Dendritic cell treated with granulocyte-macrophage colony-stimulating factor and Interleukin-4, amounts not matched to agents 40 ng/mL and 50 ng/mL, for 4 days (primary cell): ENCODE measurements at regions not wholly inside any gene's neighbourhood (a gene's known extent, or its start where the extent isn't known, plus 50 kb on each side); places are given as distances from the start of the nearest gene placed in this dataset.
"Not testable (repeated sequence)": the region's sequence is repeated elsewhere in the genome, so short reads cannot be mapped to it uniquely, and the experiment has no call there.

Experiments used
- H3K27ac Mint-ChIP-seq: one replicate; pipeline ENCODE4 v1.8.0; 2022; ENCODE audit warnings: mild to moderate bottlenecking, mixed read lengths
- H3K27me3 Mint-ChIP-seq: one replicate; pipeline ENCODE4 v1.8.0; 2022; ENCODE audit warnings: mild to moderate bottlenecking, mixed read lengths
- H3K36me3 Mint-ChIP-seq: one replicate; pipeline ENCODE4 v1.8.0; 2022; ENCODE audit warnings: low read depth, mixed read lengths
- H3K4me1 Mint-ChIP-seq: one replicate; pipeline ENCODE4 v1.8.0; 2022; ENCODE audit warnings: low read depth, mixed read lengths
- H3K4me3 Mint-ChIP-seq: one replicate; pipeline ENCODE4 v1.8.0; 2022; ENCODE audit warnings: mild to moderate bottlenecking, moderate library complexity, mixed read lengths
- H3K9me3 Mint-ChIP-seq: one replicate; pipeline ENCODE4 v1.8.0; 2022; ENCODE audit warnings: mixed read lengths
- intact Hi-C: fragments of 100-400 bp; cut with micrococcal nuclease; formaldehyde crosslinking; loops from one replicate; pipeline ENCODE4 v1.15.0; 2022

DNA sequence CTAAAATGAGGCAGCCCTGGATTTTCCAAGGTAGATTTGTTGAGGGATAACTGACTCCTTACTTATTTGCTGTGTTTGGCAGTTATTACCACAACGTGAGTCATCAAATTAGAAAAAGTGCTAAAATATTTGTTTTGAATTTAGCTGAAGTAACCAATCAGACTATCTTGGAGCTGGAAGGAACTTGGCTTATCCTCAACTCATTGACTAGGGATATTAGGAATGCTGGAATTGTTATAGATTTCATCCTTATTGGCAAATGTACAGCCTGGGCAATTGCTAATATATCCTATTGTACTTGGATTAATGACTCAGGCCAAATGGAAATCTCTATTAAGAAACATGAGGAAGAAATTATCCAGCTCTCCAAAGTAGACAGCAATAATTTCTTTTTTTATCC lies 1189.0 kb upstream of the LRRN3 start:
- Mint-ChIP-seq H3K4me1 (no peaks in the 10 kb centered on the region), H3K9me3 (peaks cover 8% of the 10 kb centered on the region), H3K36me3 (no peaks in the 10 kb centered on the region), H3K4me3 (no peak overlapping the region), H3K27ac (no peak overlapping the region), H3K27me3 (no peaks in the 10 kb centered on the region)
- intact Hi-C loops: no loop called here

DNA sequence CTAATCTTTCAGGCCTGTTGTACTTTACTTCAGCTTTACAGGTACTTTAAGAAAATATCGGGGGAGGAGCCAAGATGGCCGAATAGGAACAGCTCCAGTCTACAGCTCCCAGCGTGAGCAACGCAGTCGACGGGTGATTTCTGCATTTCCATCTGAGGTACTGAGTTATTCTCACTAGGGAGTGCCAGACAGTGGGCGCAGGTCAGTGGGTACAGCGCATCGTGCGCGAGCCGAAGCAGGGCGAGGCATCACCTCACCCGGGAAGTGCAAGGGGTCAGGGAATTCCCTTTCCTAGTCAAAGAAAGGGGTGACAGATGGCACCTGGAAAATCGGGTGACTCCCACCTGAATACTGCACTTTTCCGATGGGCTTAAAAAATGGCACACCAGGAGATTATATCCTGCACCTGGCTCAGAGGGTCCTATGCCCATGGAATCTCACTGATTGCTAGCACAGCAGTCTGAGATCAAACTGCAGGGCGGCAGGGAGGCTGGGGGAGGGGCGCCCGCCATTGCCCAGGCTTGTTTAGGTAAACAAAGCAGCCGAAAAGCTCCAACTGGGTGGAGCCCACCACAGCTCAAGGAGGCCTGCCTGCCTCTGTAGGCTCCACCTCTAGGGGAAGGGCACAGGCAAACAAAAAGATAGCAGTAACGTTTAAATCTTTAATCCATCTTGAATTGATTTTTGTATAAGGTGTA lies 1185.4 kb upstream of the LRRN3 start:
- H3K36me3 Mint-ChIP-seq, H3K27me3 Mint-ChIP-seq, H3K4me3 Mint-ChIP-seq, H3K4me1 Mint-ChIP-seq, H3K27ac Mint-ChIP-seq, intact Hi-C loops: not testable (repeated sequence)
- H3K9me3 Mint-ChIP-seq: peaks cover 25% of the 10 kb centered on the region

DNA sequence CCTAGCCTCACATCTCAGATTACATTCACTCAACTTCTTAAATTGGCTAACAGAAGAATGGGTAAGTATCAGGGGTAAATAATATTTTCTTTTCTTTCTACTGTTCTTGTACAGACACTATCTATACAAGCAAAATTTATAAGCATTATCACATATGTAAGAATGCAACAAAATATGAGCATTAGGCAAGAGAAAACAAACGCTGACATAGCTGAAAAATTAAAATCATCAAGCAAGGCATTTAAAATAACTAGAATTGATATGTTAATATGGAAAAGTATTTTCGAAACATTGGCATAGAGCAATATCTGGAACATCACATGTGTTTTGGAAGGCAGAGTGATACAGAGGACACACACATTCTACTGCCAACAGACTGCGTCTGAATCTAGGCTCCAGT lies 1175.3 kb upstream of the LRRN3 start:
- H3K4me3 Mint-ChIP-seq: no peak overlapping the region
- intact Hi-C loops: no loop called here
- no peak overlapping the region for H3K27ac Mint-ChIP-seq
- no peaks in the 10 kb centered on the region for H3K27me3 Mint-ChIP-seq
- peaks cover 23% of the 10 kb centered on the region for H3K9me3 Mint-ChIP-seq
- no peaks in the 10 kb centered on the region for H3K4me1 Mint-ChIP-seq
- H3K36me3 Mint-ChIP-seq: no peaks in the 10 kb centered on the region

DNA sequence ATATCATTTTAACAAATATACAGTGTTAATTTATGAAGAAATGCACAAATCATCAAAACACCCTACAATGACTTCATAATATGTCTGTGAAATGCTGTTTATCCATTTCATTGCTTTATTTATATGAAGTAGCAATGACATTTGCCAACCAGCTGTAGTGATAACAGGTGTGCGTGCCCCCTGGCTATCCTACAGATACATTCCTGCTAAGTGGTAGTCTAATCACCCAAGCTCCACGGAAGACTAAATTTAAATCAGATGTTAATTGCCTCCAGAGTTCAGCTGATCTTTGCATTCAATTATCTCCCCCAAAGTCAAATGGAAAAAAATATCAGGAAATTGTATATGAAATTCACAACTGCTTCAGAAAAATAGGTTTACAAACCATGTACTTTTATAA lies 1164.2 kb upstream of the LRRN3 start:
- no peaks in the 10 kb centered on the region for H3K36me3 Mint-ChIP-seq
- intact Hi-C loops: no loop called here
- H3K4me3 Mint-ChIP-seq: no peak overlapping the region
- H3K27ac Mint-ChIP-seq: no peak overlapping the region
- H3K9me3 Mint-ChIP-seq: peaks cover 60% of the 10 kb centered on the region
- no peaks in the 10 kb centered on the region for H3K4me1 Mint-ChIP-seq
- no peaks in the 10 kb centered on the region for H3K27me3 Mint-ChIP-seq

DNA sequence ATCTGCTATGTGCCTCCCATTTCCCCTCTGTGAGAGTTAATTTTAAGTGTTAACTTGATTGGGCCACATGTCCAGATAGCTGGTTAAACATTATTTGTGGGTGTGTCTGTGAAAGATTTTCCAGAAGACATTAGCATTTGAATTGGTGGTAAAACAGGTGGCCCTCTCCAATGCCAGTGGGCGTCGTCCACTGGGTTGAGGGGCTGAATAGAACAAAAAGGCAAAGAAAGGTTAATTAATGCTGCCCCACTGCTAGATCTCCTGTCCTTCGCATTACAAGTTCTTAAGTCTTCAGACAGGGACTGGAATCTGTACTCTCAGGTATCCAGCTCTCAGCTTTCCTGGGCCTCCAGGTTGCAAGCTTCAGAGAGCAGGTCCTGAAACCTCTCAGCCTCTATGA lies 1160.9 kb upstream of the LRRN3 start:
- H3K4me1 Mint-ChIP-seq: no peaks in the 10 kb centered on the region
- H3K27me3 Mint-ChIP-seq: no peaks in the 10 kb centered on the region
- intact Hi-C loops: no loop called here
- H3K36me3 Mint-ChIP-seq: no peaks in the 10 kb centered on the region
- H3K4me3 Mint-ChIP-seq: no peak overlapping the region
- peaks cover 27% of the 10 kb centered on the region for H3K9me3 Mint-ChIP-seq
- H3K27ac Mint-ChIP-seq: no peak overlapping the region

DNA sequence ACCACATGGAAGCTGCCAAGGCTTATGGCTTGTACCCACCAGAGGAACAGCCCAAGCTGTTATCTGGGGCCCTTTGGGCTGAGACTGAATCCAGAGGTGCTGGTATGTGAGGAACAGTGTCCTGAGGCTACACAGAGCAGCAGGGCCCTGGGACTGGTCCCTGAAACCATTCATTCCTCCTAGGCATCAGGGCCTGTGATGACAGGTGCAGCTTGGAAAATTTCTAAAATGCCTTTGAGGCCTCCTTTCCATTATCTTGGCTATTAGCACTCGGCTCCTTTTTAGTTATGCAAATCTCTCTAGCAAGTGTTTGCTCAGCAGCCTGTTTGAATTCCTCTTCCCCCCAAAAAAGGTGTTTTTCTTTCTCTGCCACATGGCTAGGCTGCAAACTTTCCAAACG lies 1151.7 kb upstream of the LRRN3 start:
- no peaks in the 10 kb centered on the region for H3K36me3 Mint-ChIP-seq
- H3K27me3 Mint-ChIP-seq: no peaks in the 10 kb centered on the region
- H3K4me1 Mint-ChIP-seq: no peaks in the 10 kb centered on the region
- H3K9me3 Mint-ChIP-seq: peaks cover 43% of the 10 kb centered on the region
- no peak overlapping the region for H3K4me3 Mint-ChIP-seq
- intact Hi-C loops: no loop called here
- H3K27ac Mint-ChIP-seq: no peak overlapping the region

DNA sequence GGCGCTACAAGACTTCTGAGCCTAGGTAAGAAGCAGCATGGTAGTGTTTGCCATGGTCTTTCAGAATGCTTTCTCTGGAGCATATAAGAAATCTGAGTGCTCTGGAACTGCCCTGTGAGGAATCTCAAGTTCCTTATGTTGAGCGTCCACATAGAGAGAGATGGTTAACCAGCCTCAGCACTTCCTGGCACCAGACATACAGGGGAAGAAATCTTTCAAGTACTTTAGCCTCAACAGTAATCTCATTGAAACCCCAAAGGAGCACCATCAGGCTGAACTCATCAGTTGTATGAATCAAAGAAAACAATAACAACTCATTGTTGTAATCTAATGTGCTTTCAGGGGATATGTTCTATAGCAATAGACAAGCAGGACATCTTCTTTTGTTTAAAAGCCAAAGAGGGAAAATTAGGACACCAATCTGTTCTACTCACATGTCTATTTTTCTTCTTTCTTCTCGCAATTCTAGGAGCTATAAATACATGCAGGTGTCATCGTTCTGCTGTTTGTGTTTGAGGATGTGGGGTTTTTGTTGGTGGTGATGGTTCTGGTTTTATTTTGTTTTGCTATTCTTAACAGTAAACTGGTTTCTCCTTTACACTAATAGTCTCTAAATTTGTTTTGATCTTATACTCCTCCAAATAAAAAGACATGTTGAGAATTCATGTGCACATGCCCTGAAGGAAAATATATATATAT lies 1145.0 kb upstream of the LRRN3 start:
- Mint-ChIP-seq H3K27me3 (no peaks in the 10 kb centered on the region), H3K9me3 (peaks cover 20% of the 10 kb centered on the region), H3K4me1 (no peaks in the 10 kb centered on the region), H3K27ac (no peak overlapping the region), H3K36me3 (no peaks in the 10 kb centered on the region), H3K4me3 (no peak overlapping the region)
- intact Hi-C loops: no loop called here

DNA sequence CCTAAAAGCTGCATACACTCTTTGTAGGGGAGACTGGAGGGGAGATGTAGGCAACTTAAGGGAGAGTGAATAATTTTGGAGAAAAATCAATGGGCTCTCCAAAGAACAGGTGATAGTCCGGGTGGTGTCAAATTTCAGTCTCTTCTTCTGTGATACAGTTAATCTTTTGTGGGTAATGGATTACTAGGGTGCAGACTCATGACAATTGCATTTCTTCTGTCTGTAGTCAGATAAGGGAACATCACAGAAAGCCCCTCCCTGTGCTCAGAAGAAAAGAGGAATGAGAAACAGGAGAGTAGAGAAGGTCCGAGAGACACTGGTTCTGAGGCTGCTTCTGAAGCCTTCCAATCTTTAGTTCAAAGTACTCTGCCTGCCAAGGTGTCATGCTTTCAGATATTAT lies 1140.7 kb upstream of the LRRN3 start:
- no peaks in the 10 kb centered on the region for H3K36me3 Mint-ChIP-seq
- H3K4me3 Mint-ChIP-seq: no peak overlapping the region
- H3K27me3 Mint-ChIP-seq: no peaks in the 10 kb centered on the region
- H3K9me3 Mint-ChIP-seq: peaks cover 34% of the 10 kb centered on the region
- no peak overlapping the region for H3K27ac Mint-ChIP-seq
- no peaks in the 10 kb centered on the region for H3K4me1 Mint-ChIP-seq
- intact Hi-C loops: no loop called here

DNA sequence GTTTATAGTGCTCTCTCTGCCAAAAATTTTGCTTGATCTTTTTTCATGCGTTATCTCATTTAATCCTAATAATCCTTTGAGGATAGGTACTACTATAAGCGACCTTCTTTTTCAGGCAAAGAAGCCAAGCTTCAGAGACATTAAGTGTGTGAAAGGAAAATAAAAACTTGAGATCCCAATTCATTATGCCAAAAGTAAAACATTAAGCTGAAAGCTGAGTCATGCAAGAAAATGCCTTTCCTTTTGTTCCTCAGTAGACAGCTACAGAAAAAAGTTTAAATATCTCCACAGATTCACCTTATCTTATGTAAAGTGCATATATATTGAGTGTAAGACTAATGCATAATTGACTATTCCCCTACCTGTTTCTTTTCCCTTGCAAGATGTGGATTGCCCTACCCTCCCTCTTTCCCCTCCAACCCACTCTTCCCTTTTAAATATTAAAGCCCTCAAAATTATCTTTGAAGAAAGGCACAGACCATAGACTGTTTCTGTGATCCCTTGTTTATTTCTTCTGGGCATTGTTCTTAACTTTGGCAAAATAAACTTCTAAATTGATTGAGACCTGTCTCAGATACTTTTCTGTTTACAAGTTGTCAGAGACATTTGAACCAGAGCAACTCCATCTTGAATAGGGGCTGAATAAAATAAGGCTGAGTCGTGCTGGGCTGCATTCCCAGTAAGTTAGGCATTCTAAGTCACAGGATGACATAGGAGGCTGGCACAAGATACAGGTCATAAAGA lies 1139.9 kb upstream of the LRRN3 start:
- Mint-ChIP-seq H3K27ac (no peak overlapping the region), H3K36me3 (no peaks in the 10 kb centered on the region), H3K4me1 (no peaks in the 10 kb centered on the region), H3K4me3 (no peak overlapping the region), H3K27me3 (no peaks in the 10 kb centered on the region), H3K9me3 (peaks cover 42% of the 10 kb centered on the region)
- intact Hi-C loops: no loop called here

DNA sequence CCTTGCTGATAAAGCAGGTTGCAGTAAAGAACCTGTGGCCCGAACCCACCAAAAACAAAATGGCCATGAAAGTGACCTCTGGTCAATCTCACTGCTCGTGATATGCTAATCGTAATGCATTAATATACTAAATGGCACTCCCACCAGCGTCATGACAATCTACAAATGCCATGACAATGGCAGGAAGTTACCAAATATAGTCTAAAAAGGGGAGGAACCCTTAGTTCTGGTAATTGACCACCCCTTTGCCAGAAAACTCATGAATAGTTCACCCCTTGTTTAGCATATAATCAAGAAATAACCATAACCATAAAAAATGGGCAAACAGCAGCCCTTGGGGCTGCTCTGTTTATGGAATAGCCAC lies 1139.4 kb upstream of the LRRN3 start:
- no peak overlapping the region for H3K4me3 Mint-ChIP-seq
- intact Hi-C loops: no loop called here
- H3K4me1 Mint-ChIP-seq: no peaks in the 10 kb centered on the region
- peaks cover 43% of the 10 kb centered on the region for H3K9me3 Mint-ChIP-seq
- H3K27me3 Mint-ChIP-seq: no peaks in the 10 kb centered on the region
- H3K27ac Mint-ChIP-seq: no peak overlapping the region
- H3K36me3 Mint-ChIP-seq: no peaks in the 10 kb centered on the region

DNA sequence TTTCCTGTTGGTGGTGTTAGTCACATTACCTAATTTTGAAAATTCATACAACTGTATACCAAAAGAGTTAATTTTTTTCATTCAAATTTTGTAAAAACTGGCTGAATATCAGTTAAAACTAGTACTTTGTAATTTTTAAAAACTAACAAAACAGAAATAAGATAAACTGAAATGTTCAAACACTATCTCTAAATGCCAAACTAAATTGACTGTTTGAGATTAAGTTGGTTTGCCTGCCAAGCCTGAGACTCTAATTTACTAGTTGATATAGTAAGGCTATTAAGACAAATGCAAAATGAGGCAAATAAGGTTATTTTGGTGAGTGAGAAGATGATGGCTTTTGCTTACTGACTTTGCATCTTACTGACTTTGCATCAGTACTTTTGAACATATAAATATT lies 1134.9 kb upstream of the LRRN3 start:
- no peaks in the 10 kb centered on the region for H3K4me1 Mint-ChIP-seq

DNA sequence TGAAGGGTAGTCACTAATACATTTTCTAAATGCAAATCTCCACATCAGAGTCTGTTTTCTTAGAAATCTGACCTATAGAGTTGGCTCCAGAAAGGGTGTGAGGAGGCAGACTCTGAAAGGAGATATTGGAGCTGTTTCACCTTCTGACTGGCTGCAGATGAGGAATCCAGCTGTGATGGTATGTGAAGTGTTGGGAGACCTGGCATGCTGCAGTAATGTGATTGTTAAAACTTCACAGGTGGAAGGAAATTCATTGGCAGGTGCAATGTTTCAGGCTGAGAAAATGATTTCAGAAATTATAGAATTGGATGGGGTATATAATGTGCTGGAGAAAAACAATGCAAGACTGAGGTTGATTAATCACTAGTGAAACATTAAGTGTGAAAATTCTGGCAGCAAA lies 1134.0 kb upstream of the LRRN3 start:
- intact Hi-C loops: no loop called here
- H3K9me3 Mint-ChIP-seq: peaks cover 32% of the 10 kb centered on the region
- H3K4me3 Mint-ChIP-seq: no peak overlapping the region
- H3K4me1 Mint-ChIP-seq: no peaks in the 10 kb centered on the region
- H3K27ac Mint-ChIP-seq: no peak overlapping the region
- no peaks in the 10 kb centered on the region for H3K36me3 Mint-ChIP-seq
- no peaks in the 10 kb centered on the region for H3K27me3 Mint-ChIP-seq

More for the DNA sequence above, 1134.9 kb upstream of the LRRN3 start:
- no peaks in the 10 kb centered on the region for H3K27me3 Mint-ChIP-seq
- intact Hi-C loops: no loop called here
- H3K27ac Mint-ChIP-seq: no peak overlapping the region
- no peak overlapping the region for H3K4me3 Mint-ChIP-seq
- peaks cover 26% of the 10 kb centered on the region for H3K9me3 Mint-ChIP-seq
- H3K36me3 Mint-ChIP-seq: no peaks in the 10 kb centered on the region

DNA sequence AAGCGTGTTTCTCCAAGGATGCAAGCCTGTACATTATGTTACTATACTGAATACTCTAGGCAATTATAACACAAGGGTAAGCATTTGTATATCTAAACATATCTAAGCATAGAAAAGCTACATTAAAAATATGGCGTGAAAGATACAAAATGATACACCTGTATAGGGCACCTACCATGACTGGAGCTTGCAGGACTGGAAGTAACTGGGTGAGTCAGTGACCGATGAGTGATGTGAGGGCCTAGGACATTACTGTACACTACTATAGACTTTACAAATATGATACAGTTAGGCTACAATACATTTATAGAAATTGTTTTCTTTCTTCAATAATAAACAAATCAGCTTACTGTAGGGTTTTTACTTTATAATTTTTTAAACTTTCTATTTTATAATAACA lies 1127.2 kb upstream of the LRRN3 start:
- H3K4me1 Mint-ChIP-seq: no peaks in the 10 kb centered on the region
- peaks cover 16% of the 10 kb centered on the region for H3K9me3 Mint-ChIP-seq
- H3K36me3 Mint-ChIP-seq: no peaks in the 10 kb centered on the region
- intact Hi-C loops: no loop called here
- no peaks in the 10 kb centered on the region for H3K27me3 Mint-ChIP-seq
- H3K4me3 Mint-ChIP-seq: no peak overlapping the region
- H3K27ac Mint-ChIP-seq: no peak overlapping the region

DNA sequence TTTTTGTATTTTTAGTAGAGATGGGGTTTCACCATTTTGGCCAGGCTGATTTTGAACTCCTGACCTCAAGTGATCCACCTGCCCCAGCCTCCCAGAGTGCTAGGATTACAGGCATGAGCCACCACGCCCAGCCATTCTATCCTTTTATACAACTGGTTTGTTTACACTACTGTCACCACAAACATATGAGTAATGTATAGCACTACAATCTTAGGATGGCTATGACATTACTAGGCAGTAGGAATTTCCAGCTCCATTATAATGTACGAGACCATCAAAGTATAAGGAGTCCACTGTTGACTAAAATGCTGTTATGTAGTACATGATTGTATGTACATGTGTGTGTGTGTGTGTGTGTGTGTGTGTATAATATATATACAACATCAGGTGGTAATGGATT lies 1126.1 kb upstream of the LRRN3 start:
- intact Hi-C loops: no loop called here

More for the DNA sequence above, 1126.1 kb upstream of the LRRN3 start:
- no peak overlapping the region for H3K27ac Mint-ChIP-seq
- H3K27me3 Mint-ChIP-seq: no peaks in the 10 kb centered on the region
- H3K36me3 Mint-ChIP-seq: no peaks in the 10 kb centered on the region
- H3K4me1 Mint-ChIP-seq: no peaks in the 10 kb centered on the region
- no peak overlapping the region for H3K4me3 Mint-ChIP-seq
- H3K9me3 Mint-ChIP-seq: peaks cover 23% of the 10 kb centered on the region
